IMR-90 (cell line): ENCODE measurements at regions not wholly inside any gene's neighbourhood (a gene's known extent, or its start where the extent isn't known, plus 50 kb on each side); places are given as distances from the start of the nearest gene placed in this dataset.

Experiments
- BHLHE40 ChIP-seq: fragments of 150-350 bp; IDR thresholded peaks from 2 replicates; pipeline ENCODE4 v1.6.1; 2016; ENCODE audit warnings: mild to moderate bottlenecking, low read depth, low read length
- CEBPB ChIP-seq: IDR thresholded peaks from 2 replicates; pipeline ENCODE4 v1.6.1; 2012; ENCODE audit warnings: low read depth, low read length, improper control_type of control experiment
- CHD1 ChIP-seq: IDR thresholded peaks from 2 replicates; pipeline ENCODE4 v1.6.1; 2012; ENCODE audit warnings: low read depth, low read length, improper control_type of control experiment
- MAZ ChIP-seq: IDR thresholded peaks from 2 replicates; pipeline ENCODE4 v1.6.1; 2012; ENCODE audit warnings: low read depth, mild to moderate bottlenecking, low read length, improper control_type of control experiment, moderate library complexity, borderline replicate concordance
- MXI1 ChIP-seq: IDR thresholded peaks from 2 replicates; pipeline ENCODE4 v1.6.1; 2012; ENCODE audit warnings: low read depth, mild to moderate bottlenecking, low read length, moderate library complexity, borderline replicate concordance
- NFE2L2 ChIP-seq: fragments of 150-350 bp; IDR thresholded peaks from 2 replicates; pipeline ENCODE4 v1.6.1; 2016; ENCODE audit warnings: low read depth, mild to moderate bottlenecking, low read length
- POLR2A ChIP-seq: IDR thresholded peaks from 2 replicates; pipeline ENCODE4 v1.6.1; 2012; ENCODE audit warnings: mild to moderate bottlenecking, low read depth, low read length
- RAD21 ChIP-seq: IDR thresholded peaks from 2 replicates; pipeline ENCODE4 v1.6.1; 2012; ENCODE audit warnings: low read length, improper control_type of control experiment
- RCOR1 ChIP-seq: IDR thresholded peaks from 2 replicates; pipeline ENCODE4 v1.6.1; 2012; ENCODE audit warnings: mild to moderate bottlenecking, low read length, improper control_type of control experiment; ENCODE audit not compliant: insufficient replicate concordance
- RFX5 ChIP-seq: IDR thresholded peaks from 2 replicates; pipeline ENCODE4 v1.8.0; 2012; ENCODE audit warnings: low read depth, mild to moderate bottlenecking, low read length, moderate library complexity
- SMC3 ChIP-seq: fragments of 150-350 bp; IDR thresholded peaks from 2 replicates; pipeline ENCODE4 v1.6.1; 2016; ENCODE audit warnings: low read depth, mild to moderate bottlenecking, antibody characterized with exemption, low read length, moderate library complexity
- TF ChIP-seq, protein P1 (sequence below): conservative IDR thresholded peaks from 2 replicates; pipeline ENCODE4 v1.5.1; 2012; ENCODE audit warnings: mild to moderate bottlenecking, low read depth, low read length, improper control_type of control experiment
- TF ChIP-seq, protein P2 (sequence below): fragments of 150-350 bp; IDR thresholded peaks from 2 replicates; pipeline ENCODE4 v1.6.1; 2016; ENCODE audit warnings: low read depth, mild to moderate bottlenecking, low read length, moderate library complexity, borderline replicate concordance
- TF ChIP-seq, protein P3 (sequence below): fragments of 150-350 bp; IDR thresholded peaks from 2 replicates; pipeline ENCODE4 v1.6.1; 2017; ENCODE audit warnings: mild to moderate bottlenecking, antibody characterized with exemption, low read length, low read depth

DNA sequence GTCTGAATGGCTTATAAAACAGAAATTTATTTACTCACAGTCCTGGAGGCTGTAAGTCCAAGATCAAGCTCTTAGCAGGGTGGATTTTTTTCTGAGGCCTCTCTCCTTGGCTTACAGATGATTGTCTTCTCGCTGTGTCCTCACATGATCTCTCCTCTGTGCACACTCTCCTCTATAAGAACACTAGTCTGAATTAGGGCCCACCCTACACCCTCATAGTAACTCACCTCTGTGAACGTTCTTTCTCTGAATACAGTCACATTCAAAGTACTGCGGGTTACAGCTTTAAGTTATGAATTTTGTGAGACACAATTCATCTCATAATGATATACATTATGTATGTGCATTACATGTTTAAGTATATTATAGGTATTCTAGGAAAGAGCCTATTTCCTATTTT lies 135.7 kb upstream of the ATXN7L3B start:
- TF ChIP-seq MAZ (no peak), CEBPB (no peak), SMC3 (no peak), POLR2A (no peak), BHLHE40 (no peak), RFX5 (no peak), MXI1 (no peak), RAD21 (no peak), NFE2L2 (no peak), CHD1 (no peak), RCOR1 (no peak)
- TF ChIP-seq, protein P1, sequence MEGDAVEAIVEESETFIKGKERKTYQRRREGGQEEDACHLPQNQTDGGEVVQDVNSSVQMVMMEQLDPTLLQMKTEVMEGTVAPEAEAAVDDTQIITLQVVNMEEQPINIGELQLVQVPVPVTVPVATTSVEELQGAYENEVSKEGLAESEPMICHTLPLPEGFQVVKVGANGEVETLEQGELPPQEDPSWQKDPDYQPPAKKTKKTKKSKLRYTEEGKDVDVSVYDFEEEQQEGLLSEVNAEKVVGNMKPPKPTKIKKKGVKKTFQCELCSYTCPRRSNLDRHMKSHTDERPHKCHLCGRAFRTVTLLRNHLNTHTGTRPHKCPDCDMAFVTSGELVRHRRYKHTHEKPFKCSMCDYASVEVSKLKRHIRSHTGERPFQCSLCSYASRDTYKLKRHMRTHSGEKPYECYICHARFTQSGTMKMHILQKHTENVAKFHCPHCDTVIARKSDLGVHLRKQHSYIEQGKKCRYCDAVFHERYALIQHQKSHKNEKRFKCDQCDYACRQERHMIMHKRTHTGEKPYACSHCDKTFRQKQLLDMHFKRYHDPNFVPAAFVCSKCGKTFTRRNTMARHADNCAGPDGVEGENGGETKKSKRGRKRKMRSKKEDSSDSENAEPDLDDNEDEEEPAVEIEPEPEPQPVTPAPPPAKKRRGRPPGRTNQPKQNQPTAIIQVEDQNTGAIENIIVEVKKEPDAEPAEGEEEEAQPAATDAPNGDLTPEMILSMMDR = no peak
- TF ChIP-seq, protein P2, sequence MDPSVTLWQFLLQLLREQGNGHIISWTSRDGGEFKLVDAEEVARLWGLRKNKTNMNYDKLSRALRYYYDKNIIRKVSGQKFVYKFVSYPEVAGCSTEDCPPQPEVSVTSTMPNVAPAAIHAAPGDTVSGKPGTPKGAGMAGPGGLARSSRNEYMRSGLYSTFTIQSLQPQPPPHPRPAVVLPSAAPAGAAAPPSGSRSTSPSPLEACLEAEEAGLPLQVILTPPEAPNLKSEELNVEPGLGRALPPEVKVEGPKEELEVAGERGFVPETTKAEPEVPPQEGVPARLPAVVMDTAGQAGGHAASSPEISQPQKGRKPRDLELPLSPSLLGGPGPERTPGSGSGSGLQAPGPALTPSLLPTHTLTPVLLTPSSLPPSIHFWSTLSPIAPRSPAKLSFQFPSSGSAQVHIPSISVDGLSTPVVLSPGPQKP = no peak
- TF ChIP-seq, protein P3, sequence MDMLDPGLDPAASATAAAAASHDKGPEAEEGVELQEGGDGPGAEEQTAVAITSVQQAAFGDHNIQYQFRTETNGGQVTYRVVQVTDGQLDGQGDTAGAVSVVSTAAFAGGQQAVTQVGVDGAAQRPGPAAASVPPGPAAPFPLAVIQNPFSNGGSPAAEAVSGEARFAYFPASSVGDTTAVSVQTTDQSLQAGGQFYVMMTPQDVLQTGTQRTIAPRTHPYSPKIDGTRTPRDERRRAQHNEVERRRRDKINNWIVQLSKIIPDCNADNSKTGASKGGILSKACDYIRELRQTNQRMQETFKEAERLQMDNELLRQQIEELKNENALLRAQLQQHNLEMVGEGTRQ = no peak
